Osteocyte (in vitro differentiated cells): ENCODE measurements at regions not wholly inside any gene's neighbourhood (a gene's known extent, or its start where the extent isn't known, plus 50 kb on each side); places are given as distances from the start of the nearest gene placed in this dataset.
"Not testable (repeated sequence)": the region's sequence is repeated elsewhere in the genome, so short reads cannot be mapped to it uniquely, and the experiment has no call there.

Source experiments
- DNase-seq: peaks from one replicate; pipeline ENCODE4 v3.0.0; 2021; ENCODE audit warnings: mixed read lengths; ENCODE audit not compliant: unreplicated experiment; ENCODE audit errors: extremely low spot score
- H3K27ac Mint-ChIP-seq: one replicate; pipeline ENCODE4 v1.8.0; 2021; ENCODE audit warnings: mild to moderate bottlenecking, mixed read lengths; ENCODE audit not compliant: unreplicated experiment
- H3K27me3 Mint-ChIP-seq: one replicate; pipeline ENCODE4 v1.8.0; 2021; ENCODE audit warnings: mixed read lengths; ENCODE audit not compliant: unreplicated experiment
- H3K36me3 Mint-ChIP-seq: one replicate; pipeline ENCODE4 v1.8.0; 2021; ENCODE audit warnings: mixed read lengths; ENCODE audit not compliant: unreplicated experiment
- H3K4me1 Mint-ChIP-seq: one replicate; pipeline ENCODE4 v1.8.0; 2021; ENCODE audit warnings: mixed read lengths; ENCODE audit not compliant: unreplicated experiment
- H3K4me3 Mint-ChIP-seq: one replicate; pipeline ENCODE4 v1.8.0; 2021; ENCODE audit warnings: mild to moderate bottlenecking, moderate library complexity, mixed read lengths; ENCODE audit not compliant: unreplicated experiment
- H3K9me3 Mint-ChIP-seq: one replicate; pipeline ENCODE4 v1.8.0; 2021; ENCODE audit warnings: mixed read lengths; ENCODE audit not compliant: unreplicated experiment
- TF ChIP-seq, protein P1 (sequence below): fragments of 200-600 bp; sonication (generic); IDR thresholded peaks from 2 replicates; pipeline ENCODE4 v1.5.0; 2021; ENCODE audit warnings: antibody characterized with exemption, mild to moderate bottlenecking, moderate library complexity

DNA sequence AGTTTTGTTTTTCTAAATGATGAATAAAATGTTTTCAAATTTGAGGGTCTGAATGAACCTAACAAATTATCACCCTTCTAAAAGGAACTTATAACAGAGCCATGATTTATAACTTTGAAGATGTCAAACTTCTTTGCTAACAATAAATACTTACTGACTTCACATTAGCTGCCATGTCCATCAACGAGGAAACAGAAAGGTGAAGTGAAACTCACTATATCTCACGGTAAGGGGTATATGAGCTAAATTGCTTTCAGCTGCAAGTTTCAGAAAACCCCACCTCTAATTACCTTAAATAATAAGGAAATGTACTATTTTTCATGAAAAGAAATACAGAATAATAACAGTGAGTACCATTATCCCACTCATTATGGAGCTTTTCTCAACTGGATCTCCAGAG is 350.8 kb upstream of the NT5C1B start:
- no peaks in the 10 kb centered on the region for H3K36me3 Mint-ChIP-seq
- H3K4me3 Mint-ChIP-seq = no peak overlapping the region
- TF ChIP-seq, protein P1, sequence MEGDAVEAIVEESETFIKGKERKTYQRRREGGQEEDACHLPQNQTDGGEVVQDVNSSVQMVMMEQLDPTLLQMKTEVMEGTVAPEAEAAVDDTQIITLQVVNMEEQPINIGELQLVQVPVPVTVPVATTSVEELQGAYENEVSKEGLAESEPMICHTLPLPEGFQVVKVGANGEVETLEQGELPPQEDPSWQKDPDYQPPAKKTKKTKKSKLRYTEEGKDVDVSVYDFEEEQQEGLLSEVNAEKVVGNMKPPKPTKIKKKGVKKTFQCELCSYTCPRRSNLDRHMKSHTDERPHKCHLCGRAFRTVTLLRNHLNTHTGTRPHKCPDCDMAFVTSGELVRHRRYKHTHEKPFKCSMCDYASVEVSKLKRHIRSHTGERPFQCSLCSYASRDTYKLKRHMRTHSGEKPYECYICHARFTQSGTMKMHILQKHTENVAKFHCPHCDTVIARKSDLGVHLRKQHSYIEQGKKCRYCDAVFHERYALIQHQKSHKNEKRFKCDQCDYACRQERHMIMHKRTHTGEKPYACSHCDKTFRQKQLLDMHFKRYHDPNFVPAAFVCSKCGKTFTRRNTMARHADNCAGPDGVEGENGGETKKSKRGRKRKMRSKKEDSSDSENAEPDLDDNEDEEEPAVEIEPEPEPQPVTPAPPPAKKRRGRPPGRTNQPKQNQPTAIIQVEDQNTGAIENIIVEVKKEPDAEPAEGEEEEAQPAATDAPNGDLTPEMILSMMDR = no peak
- no peaks in the 10 kb centered on the region for H3K27me3 Mint-ChIP-seq
- no peak for DNase-seq
- no peaks in the 10 kb centered on the region for H3K4me1 Mint-ChIP-seq
- peaks cover under 1% of the 10 kb centered on the region for H3K9me3 Mint-ChIP-seq
- no peak overlapping the region for H3K27ac Mint-ChIP-seq

- H3K4me3 Mint-ChIP-seq, H3K27ac Mint-ChIP-seq, H3K4me1 Mint-ChIP-seq, H3K9me3 Mint-ChIP-seq, H3K27me3 Mint-ChIP-seq, DNase-seq, H3K36me3 Mint-ChIP-seq: not testable (repeated sequence)
These were observed 350.4 kb upstream of the NT5C1B start for GRCh38 chr2:18939740-18940139.

DNA sequence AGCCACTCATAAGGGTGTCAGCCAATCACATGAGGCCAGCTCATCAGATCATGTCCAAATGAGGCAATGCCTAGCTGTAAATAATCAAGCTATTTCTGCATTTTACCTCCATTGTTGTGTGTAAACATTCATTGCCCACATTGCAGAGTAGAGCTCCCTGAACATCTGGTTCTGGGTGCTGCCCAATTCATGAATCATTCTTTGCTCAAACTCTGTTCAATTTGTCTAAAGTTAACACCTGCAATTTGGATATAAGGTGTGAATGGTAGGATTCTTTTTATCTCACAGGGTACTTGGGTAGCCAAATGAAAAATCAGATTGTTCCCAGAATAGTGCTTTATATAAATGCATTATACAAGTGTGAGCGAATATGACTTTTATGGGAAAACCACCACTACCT is 345.5 kb upstream of the NT5C1B start:
- Mint-ChIP-seq H3K4me3 (no peak overlapping the region), H3K36me3 (no peaks in the 10 kb centered on the region), H3K27ac (no peak overlapping the region), H3K9me3 (peaks cover 4% of the 10 kb centered on the region), H3K27me3 (no peaks in the 10 kb centered on the region), H3K4me1 (no peaks in the 10 kb centered on the region)
- TF ChIP-seq, protein P1 = no peak
- no peak for DNase-seq

DNA sequence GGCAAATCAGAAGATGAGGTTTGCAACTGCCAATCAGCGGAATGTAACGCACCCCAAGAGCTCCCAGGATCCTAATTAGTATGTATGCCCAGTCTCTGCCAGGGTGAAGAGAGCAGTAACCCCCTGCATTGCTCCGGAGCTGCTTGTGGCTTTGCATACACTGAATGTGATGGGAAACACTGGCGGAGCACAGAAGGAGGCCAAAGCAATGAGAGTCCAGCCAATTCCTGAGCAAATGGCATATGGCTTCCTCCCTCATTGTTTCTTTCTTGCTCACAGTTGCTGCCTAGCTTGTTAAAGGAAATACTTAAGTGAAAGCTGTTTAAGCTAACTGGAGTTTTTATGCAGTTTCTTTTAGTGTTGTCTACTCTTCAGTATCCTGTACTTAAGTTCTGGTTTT is 343.5 kb upstream of the NT5C1B start:
- Mint-ChIP-seq H3K27me3 (no peaks in the 10 kb centered on the region), H3K36me3 (no peaks in the 10 kb centered on the region), H3K4me3 (no peak overlapping the region), H3K27ac (no peak overlapping the region), H3K4me1 (peaks cover 1% of the 10 kb centered on the region), H3K9me3 (peaks cover 4% of the 10 kb centered on the region)
- no peak for DNase-seq
- TF ChIP-seq, protein P1 = no peak

DNA sequence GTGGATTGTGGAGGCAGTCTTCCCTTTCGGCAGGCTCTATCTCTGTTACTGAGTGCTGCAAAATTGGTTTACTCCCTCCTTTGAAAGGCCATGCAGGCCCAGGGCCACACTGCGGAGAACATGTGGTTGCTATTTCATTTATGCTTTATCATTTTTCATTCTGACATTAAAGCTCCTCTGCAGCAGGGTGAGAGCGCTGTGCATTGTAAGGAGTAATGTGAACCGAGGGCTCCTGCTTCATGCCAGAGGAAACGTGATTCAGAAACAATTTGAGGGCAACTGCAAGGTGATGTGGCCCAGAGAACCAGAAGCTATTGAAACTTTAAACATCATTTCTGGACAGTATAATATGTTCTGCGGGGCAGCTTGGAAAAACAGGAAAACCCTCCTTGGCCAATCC is 341.6 kb upstream of the NT5C1B start:
- Mint-ChIP-seq H3K27me3 (no peaks in the 10 kb centered on the region), H3K36me3 (no peaks in the 10 kb centered on the region), H3K27ac (no peak overlapping the region), H3K4me3 (no peak overlapping the region), H3K4me1 (peaks cover 7% of the 10 kb centered on the region), H3K9me3 (peaks cover 4% of the 10 kb centered on the region)
- no peak for DNase-seq
- TF ChIP-seq, protein P1 = no peak
